WTC11 (cell line): ENCODE measurements at regions not wholly inside any gene's neighbourhood (a gene's known extent, or its start where the extent isn't known, plus 50 kb on each side); places are given as distances from the start of the nearest gene placed in this dataset.

ENCODE experiments used
- CREB1 ChIP-seq: sonication (generic); formaldehyde crosslinking; IDR thresholded peaks from 2 replicates; pipeline ENCODE4 v1.8.0; 2023; ENCODE audit warnings: mild to moderate bottlenecking, missing genetic modification reagents
- FOXJ3 ChIP-seq: sonication (generic); formaldehyde crosslinking; IDR thresholded peaks from 2 replicates; pipeline ENCODE4 v1.9.0; 2021; ENCODE audit warnings: missing genetic modification reagents, mild to moderate bottlenecking, borderline replicate concordance
- FOXK1 ChIP-seq: sonication (generic); formaldehyde crosslinking; IDR thresholded peaks from 2 replicates; pipeline ENCODE4 v1.8.0; 2022; ENCODE audit warnings: mild to moderate bottlenecking, moderate library complexity, missing genetic modification reagents
- NFATC4 ChIP-seq: fragments of 250-450 bp; sonication (Bioruptor Pico); IDR thresholded peaks from 2 replicates; pipeline ENCODE4 v1.9.0; 2021; ENCODE audit warnings: mild to moderate bottlenecking
- NR2C2 ChIP-seq: sonication (generic); formaldehyde crosslinking; IDR thresholded peaks from 2 replicates; pipeline ENCODE4 v1.8.0; 2022; ENCODE audit warnings: mild to moderate bottlenecking, missing genetic modification reagents
- RELA ChIP-seq: sonication (generic); formaldehyde crosslinking; IDR thresholded peaks from 2 replicates; pipeline ENCODE4 v1.8.1; 2022; ENCODE audit warnings: missing genetic modification reagents, mild to moderate bottlenecking, borderline replicate concordance
- SMAD4 ChIP-seq: sonication (generic); formaldehyde crosslinking; IDR thresholded peaks from 2 replicates; pipeline ENCODE4 v1.8.0; 2022; ENCODE audit warnings: mild to moderate bottlenecking, missing genetic modification reagents
- ZNF121 ChIP-seq: sonication (generic); formaldehyde crosslinking; IDR thresholded peaks from 2 replicates; pipeline ENCODE4 v1.8.0; 2023; ENCODE audit warnings: missing genetic modification reagents
- ZNF232 ChIP-seq: sonication (generic); formaldehyde crosslinking; IDR thresholded peaks from 2 replicates; pipeline ENCODE4 v1.8.0; 2022; ENCODE audit warnings: mild to moderate bottlenecking, missing genetic modification reagents
- ZNF671 ChIP-seq: fragments of 250-450 bp; sonication (Bioruptor Pico); IDR thresholded peaks from 2 replicates; pipeline ENCODE4 v1.8.0; 2021; ENCODE audit warnings: mild to moderate bottlenecking
- TF ChIP-seq, protein P1 (sequence below): fragments of 250-450 bp; sonication (Bioruptor Pico); IDR thresholded peaks from 2 replicates; pipeline ENCODE4 v1.9.0; 2021; ENCODE audit warnings: mild to moderate bottlenecking, borderline replicate concordance
- TF ChIP-seq, protein P2 (sequence below): sonication (generic); formaldehyde crosslinking; IDR thresholded peaks from 2 replicates; pipeline ENCODE4 v1.8.1; 2023; ENCODE audit warnings: mild to moderate bottlenecking, missing genetic modification reagents, borderline replicate concordance
- TF ChIP-seq, protein P3 (sequence below): sonication (generic); formaldehyde crosslinking; IDR thresholded peaks from 2 replicates; pipeline ENCODE4 v1.8.1; 2023; ENCODE audit warnings: mild to moderate bottlenecking, missing genetic modification reagents, moderate library complexity
- TF ChIP-seq, protein P4 (sequence below): sonication (generic); formaldehyde crosslinking; IDR thresholded peaks from 2 replicates; pipeline ENCODE4 v1.8.1; 2023; ENCODE audit warnings: mild to moderate bottlenecking, missing genetic modification reagents
- TF ChIP-seq, protein P5 (sequence below): sonication (generic); formaldehyde crosslinking; IDR thresholded peaks from 2 replicates; pipeline ENCODE4 v1.8.0; 2023; ENCODE audit warnings: mild to moderate bottlenecking, missing genetic modification reagents

DNA sequence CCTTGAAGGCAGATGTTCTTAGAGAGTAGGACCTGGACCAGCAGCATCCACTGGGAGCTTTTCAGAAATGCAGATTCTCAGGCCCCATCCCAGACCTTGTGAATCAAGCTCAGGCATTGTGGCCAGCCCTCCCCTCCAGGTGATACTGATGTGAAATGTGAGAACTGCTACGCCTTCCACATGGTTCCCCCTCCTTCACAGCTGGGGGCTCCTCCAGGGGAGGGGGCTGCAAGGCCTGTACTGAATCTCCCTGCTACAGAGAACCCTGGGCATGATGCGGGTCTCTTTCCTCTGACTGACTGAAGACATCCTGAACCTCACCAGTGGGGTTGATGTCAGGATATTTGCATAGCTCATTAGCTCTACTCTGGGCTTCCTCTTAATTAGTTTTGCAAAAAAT lies 141.8 kb upstream of the CSF3R start (continued):
- TF ChIP-seq, protein P1, sequence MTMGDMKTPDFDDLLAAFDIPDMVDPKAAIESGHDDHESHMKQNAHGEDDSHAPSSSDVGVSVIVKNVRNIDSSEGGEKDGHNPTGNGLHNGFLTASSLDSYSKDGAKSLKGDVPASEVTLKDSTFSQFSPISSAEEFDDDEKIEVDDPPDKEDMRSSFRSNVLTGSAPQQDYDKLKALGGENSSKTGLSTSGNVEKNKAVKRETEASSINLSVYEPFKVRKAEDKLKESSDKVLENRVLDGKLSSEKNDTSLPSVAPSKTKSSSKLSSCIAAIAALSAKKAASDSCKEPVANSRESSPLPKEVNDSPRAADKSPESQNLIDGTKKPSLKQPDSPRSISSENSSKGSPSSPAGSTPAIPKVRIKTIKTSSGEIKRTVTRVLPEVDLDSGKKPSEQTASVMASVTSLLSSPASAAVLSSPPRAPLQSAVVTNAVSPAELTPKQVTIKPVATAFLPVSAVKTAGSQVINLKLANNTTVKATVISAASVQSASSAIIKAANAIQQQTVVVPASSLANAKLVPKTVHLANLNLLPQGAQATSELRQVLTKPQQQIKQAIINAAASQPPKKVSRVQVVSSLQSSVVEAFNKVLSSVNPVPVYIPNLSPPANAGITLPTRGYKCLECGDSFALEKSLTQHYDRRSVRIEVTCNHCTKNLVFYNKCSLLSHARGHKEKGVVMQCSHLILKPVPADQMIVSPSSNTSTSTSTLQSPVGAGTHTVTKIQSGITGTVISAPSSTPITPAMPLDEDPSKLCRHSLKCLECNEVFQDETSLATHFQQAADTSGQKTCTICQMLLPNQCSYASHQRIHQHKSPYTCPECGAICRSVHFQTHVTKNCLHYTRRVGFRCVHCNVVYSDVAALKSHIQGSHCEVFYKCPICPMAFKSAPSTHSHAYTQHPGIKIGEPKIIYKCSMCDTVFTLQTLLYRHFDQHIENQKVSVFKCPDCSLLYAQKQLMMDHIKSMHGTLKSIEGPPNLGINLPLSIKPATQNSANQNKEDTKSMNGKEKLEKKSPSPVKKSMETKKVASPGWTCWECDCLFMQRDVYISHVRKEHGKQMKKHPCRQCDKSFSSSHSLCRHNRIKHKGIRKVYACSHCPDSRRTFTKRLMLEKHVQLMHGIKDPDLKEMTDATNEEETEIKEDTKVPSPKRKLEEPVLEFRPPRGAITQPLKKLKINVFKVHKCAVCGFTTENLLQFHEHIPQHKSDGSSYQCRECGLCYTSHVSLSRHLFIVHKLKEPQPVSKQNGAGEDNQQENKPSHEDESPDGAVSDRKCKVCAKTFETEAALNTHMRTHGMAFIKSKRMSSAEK (CRISPR knock-in tag), result no peak
- TF ChIP-seq ZNF121 (CRISPR knock-in tag) (no peak), RELA (CRISPR knock-in tag) (no peak), ZNF232 (CRISPR knock-in tag) (no peak), CREB1 (no peak), ZNF671 (CRISPR knock-in tag) (no peak), NR2C2 (CRISPR knock-in tag) (no peak), NFATC4 (CRISPR knock-in tag) (no peak), FOXK1 (CRISPR knock-in tag) (no peak), FOXJ3 (no peak), SMAD4 (CRISPR knock-in tag) (no peak)
- TF ChIP-seq, protein P2, sequence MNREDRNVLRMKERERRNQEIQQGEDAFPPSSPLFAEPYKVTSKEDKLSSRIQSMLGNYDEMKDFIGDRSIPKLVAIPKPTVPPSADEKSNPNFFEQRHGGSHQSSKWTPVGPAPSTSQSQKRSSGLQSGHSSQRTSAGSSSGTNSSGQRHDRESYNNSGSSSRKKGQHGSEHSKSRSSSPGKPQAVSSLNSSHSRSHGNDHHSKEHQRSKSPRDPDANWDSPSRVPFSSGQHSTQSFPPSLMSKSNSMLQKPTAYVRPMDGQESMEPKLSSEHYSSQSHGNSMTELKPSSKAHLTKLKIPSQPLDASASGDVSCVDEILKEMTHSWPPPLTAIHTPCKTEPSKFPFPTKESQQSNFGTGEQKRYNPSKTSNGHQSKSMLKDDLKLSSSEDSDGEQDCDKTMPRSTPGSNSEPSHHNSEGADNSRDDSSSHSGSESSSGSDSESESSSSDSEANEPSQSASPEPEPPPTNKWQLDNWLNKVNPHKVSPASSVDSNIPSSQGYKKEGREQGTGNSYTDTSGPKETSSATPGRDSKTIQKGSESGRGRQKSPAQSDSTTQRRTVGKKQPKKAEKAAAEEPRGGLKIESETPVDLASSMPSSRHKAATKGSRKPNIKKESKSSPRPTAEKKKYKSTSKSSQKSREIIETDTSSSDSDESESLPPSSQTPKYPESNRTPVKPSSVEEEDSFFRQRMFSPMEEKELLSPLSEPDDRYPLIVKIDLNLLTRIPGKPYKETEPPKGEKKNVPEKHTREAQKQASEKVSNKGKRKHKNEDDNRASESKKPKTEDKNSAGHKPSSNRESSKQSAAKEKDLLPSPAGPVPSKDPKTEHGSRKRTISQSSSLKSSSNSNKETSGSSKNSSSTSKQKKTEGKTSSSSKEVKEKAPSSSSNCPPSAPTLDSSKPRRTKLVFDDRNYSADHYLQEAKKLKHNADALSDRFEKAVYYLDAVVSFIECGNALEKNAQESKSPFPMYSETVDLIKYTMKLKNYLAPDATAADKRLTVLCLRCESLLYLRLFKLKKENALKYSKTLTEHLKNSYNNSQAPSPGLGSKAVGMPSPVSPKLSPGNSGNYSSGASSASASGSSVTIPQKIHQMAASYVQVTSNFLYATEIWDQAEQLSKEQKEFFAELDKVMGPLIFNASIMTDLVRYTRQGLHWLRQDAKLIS (CRISPR knock-in tag), result no peak
- TF ChIP-seq, protein P3, sequence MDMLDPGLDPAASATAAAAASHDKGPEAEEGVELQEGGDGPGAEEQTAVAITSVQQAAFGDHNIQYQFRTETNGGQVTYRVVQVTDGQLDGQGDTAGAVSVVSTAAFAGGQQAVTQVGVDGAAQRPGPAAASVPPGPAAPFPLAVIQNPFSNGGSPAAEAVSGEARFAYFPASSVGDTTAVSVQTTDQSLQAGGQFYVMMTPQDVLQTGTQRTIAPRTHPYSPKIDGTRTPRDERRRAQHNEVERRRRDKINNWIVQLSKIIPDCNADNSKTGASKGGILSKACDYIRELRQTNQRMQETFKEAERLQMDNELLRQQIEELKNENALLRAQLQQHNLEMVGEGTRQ, result no peak
- TF ChIP-seq, protein P4, sequence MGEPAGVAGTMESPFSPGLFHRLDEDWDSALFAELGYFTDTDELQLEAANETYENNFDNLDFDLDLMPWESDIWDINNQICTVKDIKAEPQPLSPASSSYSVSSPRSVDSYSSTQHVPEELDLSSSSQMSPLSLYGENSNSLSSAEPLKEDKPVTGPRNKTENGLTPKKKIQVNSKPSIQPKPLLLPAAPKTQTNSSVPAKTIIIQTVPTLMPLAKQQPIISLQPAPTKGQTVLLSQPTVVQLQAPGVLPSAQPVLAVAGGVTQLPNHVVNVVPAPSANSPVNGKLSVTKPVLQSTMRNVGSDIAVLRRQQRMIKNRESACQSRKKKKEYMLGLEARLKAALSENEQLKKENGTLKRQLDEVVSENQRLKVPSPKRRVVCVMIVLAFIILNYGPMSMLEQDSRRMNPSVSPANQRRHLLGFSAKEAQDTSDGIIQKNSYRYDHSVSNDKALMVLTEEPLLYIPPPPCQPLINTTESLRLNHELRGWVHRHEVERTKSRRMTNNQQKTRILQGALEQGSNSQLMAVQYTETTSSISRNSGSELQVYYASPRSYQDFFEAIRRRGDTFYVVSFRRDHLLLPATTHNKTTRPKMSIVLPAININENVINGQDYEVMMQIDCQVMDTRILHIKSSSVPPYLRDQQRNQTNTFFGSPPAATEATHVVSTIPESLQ (CRISPR knock-in tag), result no peak
- TF ChIP-seq, protein P5, sequence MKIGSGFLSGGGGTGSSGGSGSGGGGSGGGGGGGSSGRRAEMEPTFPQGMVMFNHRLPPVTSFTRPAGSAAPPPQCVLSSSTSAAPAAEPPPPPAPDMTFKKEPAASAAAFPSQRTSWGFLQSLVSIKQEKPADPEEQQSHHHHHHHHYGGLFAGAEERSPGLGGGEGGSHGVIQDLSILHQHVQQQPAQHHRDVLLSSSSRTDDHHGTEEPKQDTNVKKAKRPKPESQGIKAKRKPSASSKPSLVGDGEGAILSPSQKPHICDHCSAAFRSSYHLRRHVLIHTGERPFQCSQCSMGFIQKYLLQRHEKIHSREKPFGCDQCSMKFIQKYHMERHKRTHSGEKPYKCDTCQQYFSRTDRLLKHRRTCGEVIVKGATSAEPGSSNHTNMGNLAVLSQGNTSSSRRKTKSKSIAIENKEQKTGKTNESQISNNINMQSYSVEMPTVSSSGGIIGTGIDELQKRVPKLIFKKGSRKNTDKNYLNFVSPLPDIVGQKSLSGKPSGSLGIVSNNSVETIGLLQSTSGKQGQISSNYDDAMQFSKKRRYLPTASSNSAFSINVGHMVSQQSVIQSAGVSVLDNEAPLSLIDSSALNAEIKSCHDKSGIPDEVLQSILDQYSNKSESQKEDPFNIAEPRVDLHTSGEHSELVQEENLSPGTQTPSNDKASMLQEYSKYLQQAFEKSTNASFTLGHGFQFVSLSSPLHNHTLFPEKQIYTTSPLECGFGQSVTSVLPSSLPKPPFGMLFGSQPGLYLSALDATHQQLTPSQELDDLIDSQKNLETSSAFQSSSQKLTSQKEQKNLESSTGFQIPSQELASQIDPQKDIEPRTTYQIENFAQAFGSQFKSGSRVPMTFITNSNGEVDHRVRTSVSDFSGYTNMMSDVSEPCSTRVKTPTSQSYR (CRISPR knock-in tag), result no peak
